Epithelial cell of prostate (primary cell): ENCODE measurements at regions not wholly inside any gene's neighbourhood (a gene's known extent, or its start where the extent isn't known, plus 50 kb on each side); places are given as distances from the start of the nearest gene placed in this dataset.
"Not testable (repeated sequence)": the region's sequence is repeated elsewhere in the genome, so short reads cannot be mapped to it uniquely, and the experiment has no call there.

ENCODE experiments used
- DNase-seq: peaks from one replicate; pipeline ENCODE4 v3.0.0-alpha.2; 2011; ENCODE audit warnings: low read depth, low spot score
- H3K27ac ChIP-seq: fragments of 450-650 bp; 2 replicates; pipeline ENCODE4 v1.5.1; 2017; ENCODE audit warnings: mild to moderate bottlenecking

- no peak overlapping the region for H3K27ac ChIP-seq
- DNase-seq, result no peak
Measured at GRCh38 chr3:165635791-165636683, 201.2 kb downstream of the BCHE start.

GRCh38 chr3:165624761-165625160 lies 212.5 kb downstream of the BCHE start:
- H3K27ac ChIP-seq, result no peak overlapping the region
- no peak for DNase-seq

- no peak overlapping the region for H3K27ac ChIP-seq
- no peak for DNase-seq
Measured at GRCh38 chr3:165622356-165622755, 214.9 kb downstream of the BCHE start.

GRCh38 chr3:165619069-165619468 lies 218.2 kb downstream of the BCHE start:
- no peak for DNase-seq
- H3K27ac ChIP-seq, result no peak overlapping the region

GRCh38 chr3:165617134-165617533 lies 220.1 kb downstream of the BCHE start:
- no peak for DNase-seq
- H3K27ac ChIP-seq, result no peak overlapping the region

GRCh38 chr3:165614337-165614736 lies 222.9 kb downstream of the BCHE start:
- no peak overlapping the region for H3K27ac ChIP-seq
- DNase-seq, result no peak

- DNase-seq, result no peak
- no peak overlapping the region for H3K27ac ChIP-seq
Measured at GRCh38 chr3:165613014-165613413, 224.2 kb downstream of the BCHE start.

GRCh38 chr3:165607221-165607620 lies 230.0 kb downstream of the BCHE start:
- DNase-seq, result no peak
- H3K27ac ChIP-seq, result no peak overlapping the region

- H3K27ac ChIP-seq, result no peak overlapping the region
- no peak for DNase-seq
Measured at GRCh38 chr3:165603196-165603595, 234.0 kb downstream of the BCHE start.

- H3K27ac ChIP-seq, DNase-seq: not testable (repeated sequence)
Measured at GRCh38 chr3:165572566-165572965, 264.7 kb downstream of the BCHE start.

- no peak for DNase-seq
- H3K27ac ChIP-seq, result no peak overlapping the region
Measured at GRCh38 chr3:165568907-165569462, 268.2 kb downstream of the BCHE start.

- no peak for DNase-seq
Measured at GRCh38 chr3:165555785-165556184, 281.4 kb downstream of the BCHE start.

GRCh38 chr3:165553371-165553770 lies 283.9 kb downstream of the BCHE start:
- no peak overlapping the region for H3K27ac ChIP-seq
- no peak for DNase-seq

More at GRCh38 chr3:165555785-165556184, 281.4 kb downstream of the BCHE start:
- no peak overlapping the region for H3K27ac ChIP-seq

- H3K27ac ChIP-seq, result no peak overlapping the region
- no peak for DNase-seq
Measured at GRCh38 chr3:165549665-165550064, 287.6 kb downstream of the BCHE start.

- DNase-seq, result no peak
- H3K27ac ChIP-seq, result no peak overlapping the region
Measured at GRCh38 chr3:165549037-165549436, 288.2 kb downstream of the BCHE start.

GRCh38 chr3:165545059-165545458 lies 292.2 kb downstream of the BCHE start:
- no peak overlapping the region for H3K27ac ChIP-seq
- no peak for DNase-seq

GRCh38 chr3:165544432-165544831 lies 292.8 kb downstream of the BCHE start:
- no peak overlapping the region for H3K27ac ChIP-seq
- DNase-seq, result no peak

GRCh38 chr3:165538166-165538565 lies 299.1 kb downstream of the BCHE start:
- DNase-seq, result no peak
- H3K27ac ChIP-seq, result no peak overlapping the region

GRCh38 chr3:165532851-165533250 lies 304.4 kb downstream of the BCHE start:
- no peak for DNase-seq
- H3K27ac ChIP-seq, result no peak overlapping the region

GRCh38 chr3:165529451-165529850 lies 307.8 kb downstream of the BCHE start:
- no peak for DNase-seq

GRCh38 chr3:165526367-165526766 lies 310.9 kb downstream of the BCHE start:
- no peak overlapping the region for H3K27ac ChIP-seq
- DNase-seq, result no peak

More at GRCh38 chr3:165529451-165529850, 307.8 kb downstream of the BCHE start:
- no peak overlapping the region for H3K27ac ChIP-seq

- DNase-seq, result no peak
- peak overlapping the region; percentile 14 for H3K27ac ChIP-seq
Measured at GRCh38 chr3:165523801-165524200, 313.4 kb downstream of the BCHE start.
